SK-MEL-5 (cell line): ENCODE measurements at regions not wholly inside any gene's neighbourhood (a gene's known extent, or its start where the extent isn't known, plus 50 kb on each side); places are given as distances from the start of the nearest gene placed in this dataset.
"Not testable (repeated sequence)": the region's sequence is repeated elsewhere in the genome, so short reads cannot be mapped to it uniquely, and the experiment has no call there.

Experiments
- DNase-seq: peaks from one replicate; pipeline ENCODE4 v3.0.0-alpha.2; 2016; ENCODE audit warnings: low read depth, low spot score
- in situ Hi-C: cut with HindIII; loops from 2 replicates; pipeline ENCODE4 v1.10.0; 2016; ENCODE audit warnings: low sequenced_read_pairs, high pct_unique_total_duplicates, low pct_unique_long_range_greater_than_20kb

DNA sequence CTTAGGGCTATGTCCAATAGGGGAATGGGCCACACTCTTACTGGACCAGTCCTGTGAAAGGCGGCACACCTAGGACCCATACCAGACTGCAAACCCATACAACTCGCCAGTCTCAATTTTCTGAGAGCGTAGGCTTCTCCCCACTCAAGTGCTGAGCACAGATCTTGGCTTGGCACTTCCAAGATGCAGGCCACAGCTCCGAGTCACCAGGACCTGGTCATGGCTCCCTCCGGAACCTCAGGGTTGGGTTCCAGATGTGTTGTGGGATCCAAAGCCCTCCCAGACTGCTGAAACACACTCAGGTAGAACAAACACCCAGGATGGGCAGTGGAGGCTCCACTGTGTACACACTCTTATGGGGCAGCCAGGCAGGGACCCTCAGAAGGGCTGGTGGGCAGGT, 103.3 kb downstream of the TMEM144 start:
- in situ Hi-C loops = no loop called here
- DNase-seq = no peak

GRCh38 chr4:158314756-158315487, 104.6 kb downstream of the TMEM144 start:
- in situ Hi-C loops = no loop called here
- no peak for DNase-seq

GRCh38 chr4:158315706-158316105, 105.4 kb downstream of the TMEM144 start:
- in situ Hi-C loops = no loop called here
- DNase-seq = no peak

DNA sequence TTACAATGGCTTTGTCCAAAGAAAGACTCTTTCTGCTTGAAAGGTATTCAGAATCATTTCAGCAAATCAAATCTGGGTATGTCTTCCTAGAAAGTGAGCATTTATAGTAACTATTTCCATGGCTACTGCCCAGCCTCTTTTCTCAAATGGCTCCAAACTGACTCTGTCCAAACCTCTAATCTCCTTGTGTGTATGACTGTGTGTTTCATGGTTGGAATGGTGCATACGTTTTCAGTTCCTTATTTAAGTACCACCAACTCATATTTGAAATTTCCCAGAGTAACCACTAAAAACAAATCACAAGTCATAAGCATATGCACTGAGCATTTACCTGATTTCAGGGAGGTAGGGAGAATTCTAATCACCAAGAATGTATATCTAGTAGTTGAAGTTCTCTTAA, 106.0 kb downstream of the TMEM144 start:
- no peak for DNase-seq
- in situ Hi-C loops = no loop called here

DNA sequence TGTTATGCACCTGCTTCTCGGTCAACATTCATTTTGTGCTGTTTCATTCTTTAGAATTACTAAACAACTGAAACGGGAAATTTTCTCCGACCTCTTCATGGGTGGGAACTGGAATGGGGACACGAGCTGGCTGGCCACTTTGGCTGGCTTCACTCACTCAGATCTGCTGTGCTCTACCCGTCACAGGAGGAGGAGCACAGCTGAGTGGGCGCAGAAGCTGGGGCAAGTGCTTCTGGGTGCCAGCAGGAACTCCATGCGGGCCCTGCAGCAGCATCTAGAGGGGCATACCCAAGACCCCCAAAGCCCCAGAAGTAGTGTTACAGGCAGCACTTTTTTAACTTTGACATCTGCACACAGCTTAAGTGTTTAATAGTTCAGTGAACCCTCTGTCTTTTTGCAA, 109.6 kb downstream of the TMEM144 start:
- in situ Hi-C loops = no loop called here
- no peak for DNase-seq

- no peak for DNase-seq
- in situ Hi-C loops = no loop called here
Measured at GRCh38 chr4:158322109-158322508, 111.8 kb downstream of the TMEM144 start.

- in situ Hi-C loops = no loop called here
- no peak for DNase-seq
Measured at GRCh38 chr4:158327525-158327924, 117.2 kb downstream of the TMEM144 start.

GRCh38 chr4:158331863-158332262, 121.6 kb downstream of the TMEM144 start:
- in situ Hi-C loops = no loop called here

GRCh38 chr4:158333820-158334219, 123.5 kb downstream of the TMEM144 start:
- DNase-seq = no peak
- in situ Hi-C loops = no loop called here

More at GRCh38 chr4:158331863-158332262, 121.6 kb downstream of the TMEM144 start:
- no peak for DNase-seq

- in situ Hi-C loops = no loop called here
- no peak for DNase-seq
Measured at GRCh38 chr4:158341896-158342295, 131.6 kb downstream of the TMEM144 start.

GRCh38 chr4:158346576-158346975, 136.3 kb downstream of the TMEM144 start:
- no peak for DNase-seq

GRCh38 chr4:158347556-158347955, 137.3 kb downstream of the TMEM144 start:
- no peak for DNase-seq
- in situ Hi-C loops = no loop called here

More at GRCh38 chr4:158346576-158346975, 136.3 kb downstream of the TMEM144 start:
- in situ Hi-C loops = no loop called here

- DNase-seq = no peak
- in situ Hi-C loops = no loop called here
Measured at GRCh38 chr4:158350161-158350560, 139.9 kb downstream of the TMEM144 start.

DNA sequence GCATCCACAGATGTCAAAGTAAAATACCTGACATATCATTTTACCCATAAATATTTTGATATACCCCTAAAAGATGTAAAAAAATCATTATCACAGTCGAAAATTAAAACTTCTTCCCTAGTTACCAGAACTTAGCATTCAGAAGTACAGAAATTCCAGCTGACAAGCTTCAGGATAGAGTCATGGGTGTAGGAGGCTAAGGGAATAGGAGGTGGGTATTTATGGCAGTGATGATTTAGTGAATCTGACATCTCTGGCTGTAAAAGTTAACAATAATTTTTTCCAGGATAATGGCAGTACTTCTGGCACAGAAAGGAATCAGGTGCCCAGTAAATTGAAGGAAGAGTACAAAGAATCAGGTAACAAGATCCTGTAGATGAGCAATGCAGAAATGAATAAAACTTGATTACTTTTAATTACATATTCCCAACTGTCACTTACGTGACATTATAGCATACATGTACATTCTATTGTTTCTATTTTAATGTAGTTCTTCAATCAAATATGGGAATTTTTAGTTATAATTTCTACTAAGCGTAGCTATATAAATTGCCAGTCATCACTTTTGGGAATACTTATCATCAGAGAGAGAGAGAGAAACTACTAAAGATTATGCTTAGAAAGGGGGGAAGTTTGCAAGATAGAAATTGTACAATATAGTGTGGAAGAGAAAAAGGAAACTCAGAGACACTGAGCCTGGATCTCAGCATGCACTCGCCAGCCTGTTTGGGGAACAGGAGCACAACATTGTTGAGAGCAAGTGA, 143.4 kb downstream of the TMEM144 start:
- in situ Hi-C loops = no loop called here

GRCh38 chr4:158356301-158356700, 146.0 kb downstream of the TMEM144 start:
- in situ Hi-C loops = no loop called here
- no peak for DNase-seq

More for the DNA sequence above, 143.4 kb downstream of the TMEM144 start:
- no peak for DNase-seq

- DNase-seq, in situ Hi-C loops: not testable (repeated sequence)
Measured at GRCh38 chr4:158367932-158368441, 153.7 kb upstream of the RXFP1 start.

DNA sequence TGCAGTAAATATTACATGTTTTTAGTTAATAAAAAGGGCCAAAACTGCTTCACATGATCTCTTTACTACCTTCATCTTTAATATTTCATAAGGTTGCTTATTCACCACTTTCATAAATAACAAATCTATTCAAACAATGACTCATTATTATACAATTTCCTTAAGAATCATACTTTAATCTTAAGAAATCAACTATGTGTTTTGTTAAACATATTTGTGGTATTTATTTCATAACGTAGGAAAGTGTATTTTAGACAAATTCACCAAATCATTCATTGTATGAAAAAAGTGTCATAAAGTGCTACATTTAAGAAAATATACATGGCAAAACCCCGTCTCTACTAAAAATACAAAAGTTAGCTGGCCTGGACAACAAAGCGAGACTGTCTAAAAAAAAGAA, 150.5 kb upstream of the RXFP1 start:
- in situ Hi-C loops = no loop called here

DNA sequence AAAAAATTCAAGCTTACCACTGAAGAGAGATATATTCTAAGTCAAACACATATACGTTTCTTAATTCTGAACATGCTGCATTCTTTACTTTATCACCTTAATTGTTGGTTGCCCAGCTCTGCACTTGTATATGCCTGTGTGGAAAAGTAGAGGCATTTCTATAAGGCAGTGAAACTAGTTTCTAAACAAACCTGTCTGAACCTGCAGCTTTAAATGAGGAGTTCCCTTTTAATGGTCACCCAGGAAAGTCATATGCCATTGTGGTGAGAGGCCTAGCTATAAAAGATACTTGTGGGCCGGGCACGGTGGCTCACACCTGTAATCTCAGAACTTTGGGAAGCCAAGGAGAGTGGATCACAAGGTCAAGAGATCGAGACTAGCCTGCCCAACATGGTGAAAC, 147.4 kb upstream of the RXFP1 start:
- in situ Hi-C loops = no loop called here
- DNase-seq = no peak

More for the DNA sequence above, 150.5 kb upstream of the RXFP1 start:
- DNase-seq = no peak
